ENCODE measurements at regions not wholly inside any gene's neighbourhood (a gene's known extent, or its start where the extent isn't known, plus 50 kb on each side); places are given as distances from the start of the nearest gene placed in this dataset.
A peak's percentile ranks its signal among the peaks of the same experiment; 100 is the strongest.

DNA sequence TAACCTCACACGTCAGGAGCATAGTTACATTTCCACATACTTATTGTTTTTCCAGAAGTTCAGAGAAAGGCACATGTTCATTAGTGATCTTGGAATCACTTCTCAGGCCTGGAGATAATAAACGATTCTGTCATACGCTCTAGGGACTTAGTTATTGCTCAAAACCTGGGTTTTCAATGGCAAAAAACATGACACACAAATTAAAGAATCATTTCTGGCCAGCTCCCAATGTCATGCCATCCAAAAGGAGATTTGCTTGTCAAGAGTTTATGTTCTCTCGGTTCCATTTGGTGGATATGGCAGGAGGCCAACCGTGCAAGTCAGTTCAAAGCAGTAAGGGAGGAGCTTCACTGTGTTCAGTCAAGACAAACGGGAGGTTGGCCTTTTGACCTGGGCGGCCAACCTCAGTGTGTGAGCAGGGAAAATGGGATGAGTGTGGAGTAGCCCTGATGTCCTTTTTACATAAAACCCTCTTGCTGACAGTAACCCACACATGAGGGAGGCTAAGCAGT, 123.4 kb downstream of the NXNL2 start:
- DNase-seq (ENCODE audit: low spot score): no peak

GRCh38 chr9:88659126-88659525, 124.1 kb downstream of the NXNL2 start:
- no peak for DNase-seq (ENCODE audit: low spot score)

DNA sequence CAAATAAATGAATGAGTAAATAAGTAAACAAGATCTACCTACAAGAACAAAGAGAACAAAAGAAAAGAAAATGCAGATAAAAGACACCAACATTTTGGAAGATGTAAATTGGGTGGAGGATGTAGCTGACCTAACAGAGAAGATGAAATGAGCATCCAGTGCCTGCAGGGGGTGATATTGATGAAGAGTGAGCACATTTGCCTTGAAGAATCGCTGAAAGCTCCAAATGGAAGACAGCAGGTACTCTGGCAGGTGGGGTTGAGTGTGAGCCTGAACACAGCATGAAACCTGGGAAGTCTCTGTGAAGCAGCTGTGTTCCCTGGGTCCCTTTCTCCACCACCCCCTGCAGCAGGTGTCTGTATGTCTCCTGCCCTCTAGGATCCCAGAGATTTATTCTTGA, 125.6 kb downstream of the NXNL2 start:
- DNase-seq (ENCODE audit: low spot score): no peak

- DNase-seq (ENCODE audit: low spot score): no peak
Measured at GRCh38 chr9:88661759-88662158, 126.8 kb downstream of the NXNL2 start.

DNA sequence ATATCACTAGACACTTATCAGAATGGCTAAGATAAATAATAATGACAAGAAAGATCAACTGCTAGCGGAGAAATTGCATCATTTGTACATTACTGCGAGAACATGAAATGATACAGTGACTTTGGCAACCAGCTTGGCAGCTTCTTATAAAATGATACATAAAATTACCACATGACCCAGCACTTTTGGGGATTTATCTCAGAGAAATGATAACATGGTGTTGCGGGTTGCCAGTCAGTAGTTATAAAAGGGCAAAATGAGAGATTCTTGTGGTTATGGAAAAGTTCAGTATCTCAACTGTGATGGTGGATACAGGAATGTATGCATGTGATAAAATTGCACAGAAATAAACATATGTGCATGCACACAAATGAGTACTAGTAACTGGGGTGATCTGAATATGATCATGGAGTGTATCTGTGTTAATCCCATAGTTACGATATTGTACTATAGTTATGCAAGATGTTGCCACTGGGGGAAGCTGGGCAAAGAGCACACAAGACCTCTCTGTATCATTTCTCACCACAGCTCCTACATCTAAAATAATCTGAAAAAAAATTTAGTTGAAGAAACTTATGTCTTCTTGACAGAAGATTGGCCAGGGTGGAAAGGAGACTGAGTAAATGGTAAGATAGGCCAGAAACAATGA, 128.9 kb downstream of the NXNL2 start:
- DNase-seq (ENCODE audit: low spot score): no peak

DNA sequence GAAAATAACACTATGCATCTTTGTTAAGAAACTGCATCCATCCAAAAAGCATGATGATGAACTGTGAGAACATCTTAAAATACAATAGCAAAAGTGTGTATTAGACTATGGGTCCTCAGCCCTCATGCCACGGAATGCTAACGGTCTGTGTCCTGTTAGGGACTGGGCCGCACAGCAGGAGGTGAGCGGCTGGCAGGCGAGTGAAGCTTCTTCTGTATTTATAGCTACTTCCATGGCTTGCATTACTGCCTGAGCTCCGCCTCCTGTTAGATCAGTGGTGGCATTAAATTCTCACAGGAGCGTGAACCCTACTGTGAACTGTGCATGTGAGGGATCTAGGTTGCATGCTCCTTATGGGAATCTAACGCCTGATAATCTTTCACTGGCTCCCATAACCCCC, 129.8 kb downstream of the NXNL2 start:
- no peak for DNase-seq (ENCODE audit: low spot score)

DNA sequence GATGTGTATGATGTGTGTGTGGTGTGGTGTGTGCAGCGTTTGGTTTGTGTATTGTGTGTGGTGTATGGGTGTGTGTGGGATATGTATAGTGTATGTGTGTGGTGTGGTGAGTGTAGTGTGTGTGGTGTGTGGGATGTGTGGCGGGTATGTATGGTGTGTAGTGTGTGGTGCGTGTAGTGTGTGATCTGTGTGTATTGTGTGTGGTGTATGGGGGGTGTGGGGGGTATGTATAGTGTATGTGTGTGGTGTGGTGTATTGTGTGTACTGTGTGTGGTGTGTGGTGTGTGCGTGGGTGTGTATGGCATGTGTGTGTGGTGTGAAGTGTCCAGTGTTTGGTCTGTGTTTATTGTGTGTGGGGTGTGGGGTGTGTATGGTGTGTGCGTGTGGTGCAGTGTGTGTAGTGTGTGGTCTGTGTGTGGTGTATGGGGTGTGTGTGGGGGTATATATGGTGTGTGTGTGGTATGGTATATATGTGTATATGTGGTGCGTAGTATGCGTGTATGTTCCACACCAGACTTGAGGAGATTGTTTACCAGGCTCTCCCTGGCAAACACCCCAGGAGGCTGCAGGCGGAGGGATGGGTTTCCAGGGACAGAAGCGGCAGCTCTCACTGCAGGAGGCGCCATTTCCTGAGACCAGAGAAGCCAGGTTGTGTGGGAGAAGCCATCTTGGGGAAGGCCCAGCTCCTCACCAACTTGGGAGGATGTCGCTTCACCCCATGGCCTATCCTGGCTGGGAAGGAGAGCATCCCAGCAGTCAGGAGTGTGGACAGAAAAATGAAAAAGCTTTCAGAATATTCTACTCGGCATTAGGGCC, 138.1 kb downstream of the NXNL2 start:
- DNase-seq (ENCODE audit: low spot score): no peak

GRCh38 chr9:88673886-88674285, 138.9 kb downstream of the NXNL2 start:
- DNase-seq (ENCODE audit: low spot score): no peak

DNA sequence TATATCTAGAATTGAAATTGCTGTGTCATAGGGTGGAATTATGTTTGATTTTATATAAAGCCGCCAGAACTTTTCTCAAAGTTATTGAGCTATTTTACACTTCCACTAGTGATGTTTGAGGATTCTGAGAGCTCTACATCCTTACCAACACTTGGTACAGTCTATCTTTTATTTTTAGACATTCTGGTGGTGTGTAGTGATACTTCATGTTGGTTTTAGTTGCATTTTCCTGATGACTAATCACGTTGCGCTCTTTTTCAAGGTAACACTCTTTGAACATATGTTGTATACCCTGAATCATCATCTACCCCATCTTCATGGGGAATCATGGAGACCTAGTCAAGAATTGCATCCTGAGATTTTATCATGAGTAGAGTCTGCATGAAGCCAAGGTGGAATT, 141.7 kb downstream of the NXNL2 start:
- no peak for DNase-seq (ENCODE audit: low spot score)

DNA sequence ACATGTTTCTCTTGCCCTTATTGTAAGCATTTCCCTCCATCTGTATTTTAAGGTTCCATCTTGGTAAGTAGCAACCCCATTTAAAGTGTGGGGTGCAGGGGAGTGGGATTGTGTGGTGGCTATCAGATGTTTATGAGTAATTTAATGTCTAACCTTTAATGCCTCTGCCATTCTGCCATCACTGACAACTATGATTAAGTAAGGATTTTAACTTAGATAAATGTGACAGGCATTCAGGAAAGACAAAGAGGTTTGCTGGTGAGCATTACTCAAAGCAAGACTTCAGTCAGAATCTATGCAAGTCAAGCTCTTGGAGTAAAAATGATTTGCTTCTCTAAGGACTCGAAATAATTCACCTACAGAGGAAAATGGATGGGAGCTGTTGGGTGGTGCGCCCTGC, 143.0 kb downstream of the NXNL2 start:
- DNase-seq (ENCODE audit: low spot score): no peak

DNA sequence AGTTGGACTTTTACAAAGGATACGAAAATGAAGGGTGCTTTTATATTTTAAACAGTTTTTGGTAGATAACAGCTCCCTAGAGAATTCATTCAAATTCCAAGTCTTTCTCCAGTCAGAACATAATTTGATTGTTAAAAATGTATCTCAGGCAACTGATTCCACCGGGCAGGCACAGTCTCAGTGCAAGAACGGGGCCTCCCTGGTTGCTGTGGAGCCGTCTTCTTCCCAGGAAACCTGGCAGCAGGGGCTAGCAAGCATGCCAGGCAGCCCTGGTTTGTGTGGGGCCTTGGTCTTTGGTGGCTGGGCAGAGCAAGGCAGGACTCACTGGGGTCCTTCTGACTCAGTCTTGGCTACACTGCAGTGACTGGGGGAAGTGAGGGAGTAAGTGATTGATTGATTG, 143.5 kb downstream of the NXNL2 start:
- peak; percentile 3 for DNase-seq (ENCODE audit: low spot score)

DNA sequence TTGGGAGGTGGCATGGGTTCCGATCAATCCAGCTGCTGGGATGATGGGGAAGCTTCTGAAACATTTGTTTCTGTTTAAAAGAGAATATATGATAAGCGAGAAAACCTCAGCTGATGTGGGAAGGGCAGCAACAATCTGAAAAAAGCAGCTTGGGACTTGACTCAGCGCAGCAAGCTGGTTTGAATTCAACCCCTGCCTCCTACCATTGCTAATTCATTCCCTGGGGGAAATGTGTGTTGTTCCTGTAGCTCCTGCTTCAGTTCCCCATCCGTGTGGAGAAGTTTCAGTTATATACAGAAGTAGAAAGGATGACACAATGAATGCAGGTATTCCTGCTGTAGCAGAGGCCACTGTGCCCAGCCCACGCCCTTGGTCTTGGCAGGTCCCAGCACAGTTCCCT, 145.1 kb downstream of the NXNL2 start:
- DNase-seq (ENCODE audit: low spot score): no peak

DNA sequence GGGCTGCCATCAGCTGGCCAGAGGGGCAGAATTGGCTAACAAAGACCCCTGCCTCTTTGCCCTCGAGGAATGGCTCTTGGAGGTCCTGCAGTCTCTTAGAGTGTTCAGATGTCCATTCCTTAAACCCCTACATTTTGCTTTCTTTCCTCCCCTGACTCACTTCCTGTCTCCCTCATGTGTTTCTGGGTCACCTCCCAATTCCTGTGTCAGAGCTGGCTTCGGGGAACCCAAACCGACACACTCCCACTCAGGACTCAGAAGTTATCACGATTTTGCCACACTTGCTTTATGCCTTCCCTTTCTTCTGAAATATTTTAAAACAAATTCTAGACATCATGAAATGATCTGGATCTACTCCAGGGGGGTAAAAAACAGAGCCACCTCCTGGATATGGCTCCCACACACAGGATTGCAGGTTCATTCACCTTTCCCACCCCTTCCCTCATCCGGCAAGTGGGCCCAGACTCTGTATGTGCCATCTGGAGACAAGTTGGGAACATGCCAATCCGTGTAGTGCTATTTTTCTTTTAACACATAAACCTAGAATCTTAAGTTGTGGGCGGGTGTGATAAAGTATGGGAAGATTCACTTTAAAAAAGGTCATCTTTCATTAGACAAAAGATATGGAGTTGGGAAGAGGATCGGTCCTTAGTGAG, 145.7 kb downstream of the NXNL2 start:
- DNase-seq (ENCODE audit: low spot score): no peak

DNA sequence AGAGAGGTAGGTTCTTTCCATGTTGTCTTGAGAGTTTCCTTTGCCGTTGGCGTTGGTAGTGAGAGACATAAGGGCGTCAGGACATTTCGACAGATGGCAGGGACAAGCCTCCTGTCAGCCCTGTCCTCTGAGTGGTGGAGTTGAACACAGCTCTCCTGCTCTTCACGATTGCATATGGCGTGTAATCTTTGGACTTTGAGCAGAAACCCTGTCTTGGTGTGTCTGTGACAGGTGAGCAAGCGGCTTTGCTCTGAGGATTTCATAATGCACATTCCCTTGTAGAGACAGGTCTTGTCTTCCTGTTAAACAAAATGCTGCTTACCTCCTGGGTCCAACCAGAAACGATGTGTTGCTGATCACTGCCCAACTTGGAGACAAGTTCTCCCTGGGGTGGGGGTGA, 146.5 kb downstream of the NXNL2 start:
- DNase-seq (ENCODE audit: low spot score): no peak

DNA sequence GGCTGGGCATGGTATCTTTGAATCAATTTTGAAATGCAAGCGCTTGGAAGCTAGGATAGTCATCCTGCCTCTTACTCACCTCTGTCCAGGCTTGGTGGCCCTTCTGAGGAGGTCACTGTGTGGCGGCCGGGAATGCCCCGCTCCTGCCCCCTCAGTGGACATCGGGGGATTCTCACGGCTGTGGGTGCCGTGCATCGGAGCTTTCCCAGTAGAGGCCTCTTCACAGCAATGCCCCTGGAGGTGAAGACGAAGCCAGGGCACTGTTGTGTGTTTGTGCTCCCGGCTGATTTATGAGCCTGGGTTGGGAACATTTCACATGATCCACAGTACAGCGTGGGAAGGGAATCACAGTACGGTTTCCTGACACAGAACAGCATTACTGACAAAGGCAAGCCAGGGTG, 147.5 kb downstream of the NXNL2 start:
- no peak for DNase-seq (ENCODE audit: low spot score)

- DNase-seq (ENCODE audit: low spot score): no peak
Measured at GRCh38 chr9:88684046-88684445, 149.1 kb downstream of the NXNL2 start.

GRCh38 chr9:88684845-88685244, 149.9 kb downstream of the NXNL2 start:
- DNase-seq (ENCODE audit: low spot score): no peak

DNA sequence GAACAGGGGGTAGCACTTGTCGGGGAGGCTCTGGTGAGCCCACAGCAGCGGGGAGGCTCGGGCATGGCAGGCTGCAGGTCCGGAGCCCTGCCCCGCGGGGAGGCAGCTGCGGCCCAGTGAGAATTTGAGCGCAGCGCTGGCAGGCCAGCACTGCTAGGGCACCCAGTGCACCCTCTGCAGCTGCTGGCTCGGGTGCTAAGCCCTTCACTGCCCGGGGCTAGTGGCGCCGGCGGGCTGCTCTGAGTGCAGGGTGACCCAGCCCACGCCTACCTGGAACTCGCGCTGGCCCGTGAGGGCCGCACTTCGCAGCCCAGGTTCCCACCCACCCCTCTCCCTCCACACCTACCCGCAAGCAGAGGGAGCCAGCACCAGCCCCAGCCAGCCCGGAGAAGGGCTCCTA, 151.0 kb downstream of the NXNL2 start:
- no peak for DNase-seq (ENCODE audit: low spot score)

DNA sequence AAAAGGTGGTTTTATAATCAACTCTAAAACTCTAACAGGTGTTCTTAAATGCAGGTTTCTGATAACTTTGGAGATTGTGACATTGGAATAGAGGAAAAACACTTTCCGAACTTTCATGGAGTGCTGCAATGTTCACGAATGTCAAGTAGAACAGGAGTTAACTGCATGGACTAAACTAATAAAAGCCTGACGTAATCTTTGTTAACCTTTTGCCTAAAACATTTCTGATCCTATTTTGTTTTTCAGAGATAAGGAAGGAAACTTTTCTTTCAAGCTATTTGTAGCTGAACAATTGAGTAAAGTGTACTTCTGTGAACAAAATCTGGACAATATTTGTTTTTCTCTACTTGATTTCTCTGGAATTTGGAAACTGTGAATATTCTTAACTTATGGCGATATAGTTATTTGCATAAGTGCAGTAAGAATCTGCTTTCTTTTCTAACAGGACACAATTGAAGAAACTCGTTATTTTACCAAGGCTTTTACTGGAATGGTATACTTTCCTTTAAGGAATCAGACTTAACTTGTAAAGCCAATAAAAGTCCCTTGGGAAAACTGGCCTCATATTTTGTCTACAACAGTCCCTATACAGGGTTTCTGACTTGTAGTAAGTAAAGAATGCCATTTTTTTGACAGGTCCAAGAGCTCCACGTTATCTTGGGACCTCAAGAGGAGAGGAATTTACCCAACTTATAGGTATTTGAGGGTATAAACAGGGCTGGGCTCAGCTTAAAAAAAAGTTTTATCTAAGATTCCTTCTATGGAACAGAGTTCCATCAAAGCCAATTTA, 154.7 kb downstream of the NXNL2 start:
- DNase-seq (ENCODE audit: low spot score): no peak

DNA sequence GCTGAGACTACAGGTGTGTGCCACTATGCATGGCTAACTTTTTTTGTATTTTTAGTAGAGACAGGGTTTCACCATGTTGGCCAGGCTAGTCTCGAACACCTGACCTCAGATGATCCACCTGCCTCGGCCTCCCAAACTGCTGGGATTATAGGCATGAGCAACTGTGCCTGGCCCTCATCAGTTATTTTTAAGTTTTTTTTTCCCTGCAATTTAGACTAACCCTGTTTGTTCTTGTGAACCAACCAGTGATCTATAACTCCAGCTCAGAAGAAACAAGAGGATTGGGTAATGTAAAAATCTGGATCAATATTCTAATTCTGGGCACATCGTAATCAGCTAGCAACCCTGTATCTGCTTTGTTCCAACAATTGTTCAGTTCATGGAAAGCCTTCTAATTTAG, 155.7 kb downstream of the NXNL2 start:
- no peak for DNase-seq (ENCODE audit: low spot score)

- DNase-seq (ENCODE audit: low spot score): no peak
Measured at GRCh38 chr9:88691091-88691490, 156.1 kb downstream of the NXNL2 start.

GRCh38 chr9:88691811-88692210, 156.8 kb downstream of the NXNL2 start:
- DNase-seq (ENCODE audit: low spot score): no peak
